ENCODE measurements at regions not wholly inside any gene's neighbourhood (a gene's known extent, or its start where the extent isn't known, plus 50 kb on each side); places are given as distances from the start of the nearest gene placed in this dataset.

DNA sequence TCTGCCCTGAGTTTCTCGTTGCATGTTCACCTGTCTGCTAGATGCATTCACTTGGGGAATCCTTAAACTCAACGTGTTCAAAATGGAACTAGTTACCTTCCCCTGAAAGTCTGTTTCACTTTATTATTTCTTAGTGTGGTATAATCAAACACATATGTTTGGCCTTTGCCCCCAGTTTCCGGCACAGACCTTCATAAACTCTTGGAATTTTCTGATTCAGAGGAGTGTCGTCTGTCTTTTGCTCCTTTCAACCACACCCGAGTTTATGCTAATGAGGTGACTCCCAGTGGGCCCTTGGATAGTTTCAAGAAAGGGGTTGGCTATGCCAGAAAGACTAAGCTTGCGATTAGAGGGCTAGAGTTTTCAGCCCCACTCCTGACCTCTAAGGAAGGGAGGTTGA is 198.9 kb downstream of the CDCA7 start:
- DNase-seq, result no peak
- no peaks in the 10 kb centered on the region for H3K36me3 Mint-ChIP-seq
- ATAC-seq, result no peak
- no peaks in the 10 kb centered on the region for H3K4me1 Mint-ChIP-seq
- ChIA-PET POLR2A (no interaction called here), CTCF (no interaction called here)
- intact Hi-C loops (cut with micrococcal nuclease), result no loop called here
- H3K4me3 ChIP-seq (ENCODE audit: low read length), result no peak overlapping the region
- H3K27ac Mint-ChIP-seq, result no peak overlapping the region
- H3K4me1 ChIP-seq (ENCODE audit: control insufficient read depth in 2 of 2, insufficient read depth in 2 of 2, low read length in 2 of 2), result no peaks in the 10 kb centered on the region
- H3K9me3 ChIP-seq (ENCODE audit: control insufficient read depth in 2 of 3, low read length in 3 of 3), result no peaks in the 10 kb centered on the region
- no peak overlapping the region for H3K4me3 Mint-ChIP-seq
- peaks cover 0 to 14% (median 2%) of the 10 kb centered on the region in 11 donors for H3K9me3 Mint-ChIP-seq
- no peaks in the 10 kb centered on the region for H3K27me3 ChIP-seq (ENCODE audit: control insufficient read depth in 2 of 2, insufficient read depth in 2 of 2, low read length in 2 of 2)
- peaks cover 25 to 52% (median 38%) of the 10 kb centered on the region in 5 donors for H3K27me3 Mint-ChIP-seq
- H3K27ac ChIP-seq (ENCODE audit: low read depth, low read length), result no peak overlapping the region
- H3K36me3 ChIP-seq (ENCODE audit: control insufficient read depth in 2 of 3, insufficient read depth in 3 of 3, low read length in 3 of 3), result no peaks in the 10 kb centered on the region

GRCh38 chr2:173555833-173556232 is 201.2 kb downstream of the CDCA7 start:
- Mint-ChIP-seq H3K4me1 (peaks cover 0 to 5% (median 0%) of the 10 kb centered on the region in 7 donors), H3K4me3 (no peak overlapping the region), H3K27me3 (peaks cover 30 to 47% (median 36%) of the 10 kb centered on the region in 5 donors), H3K27ac (no peak overlapping the region), H3K36me3 (peaks cover 0 to 2% (median 0%) of the 10 kb centered on the region in 5 donors), H3K9me3 (peaks cover 0 to 5% (median 2%) of the 10 kb centered on the region in 11 donors)
- Histone ChIP-seq H3K27ac (ENCODE audit: low read depth, low read length) (no peak overlapping the region), H3K36me3 (ENCODE audit: control insufficient read depth in 2 of 3, insufficient read depth in 3 of 3, low read length in 3 of 3) (no peaks in the 10 kb centered on the region), H3K4me3 (ENCODE audit: low read length) (no peak overlapping the region), H3K4me1 (ENCODE audit: control insufficient read depth in 2 of 2, insufficient read depth in 2 of 2, low read length in 2 of 2) (no peaks in the 10 kb centered on the region), H3K9me3 (ENCODE audit: control insufficient read depth in 2 of 3, low read length in 3 of 3) (no peaks in the 10 kb centered on the region), H3K27me3 (ENCODE audit: control insufficient read depth in 2 of 2, insufficient read depth in 2 of 2, low read length in 2 of 2) (no peaks in the 10 kb centered on the region)
- ChIA-PET POLR2A (no interaction called here), CTCF (no interaction called here)
- ATAC-seq (no peak), DNase-seq (no peak)
- intact Hi-C loops (cut with micrococcal nuclease), result no loop called here

DNA sequence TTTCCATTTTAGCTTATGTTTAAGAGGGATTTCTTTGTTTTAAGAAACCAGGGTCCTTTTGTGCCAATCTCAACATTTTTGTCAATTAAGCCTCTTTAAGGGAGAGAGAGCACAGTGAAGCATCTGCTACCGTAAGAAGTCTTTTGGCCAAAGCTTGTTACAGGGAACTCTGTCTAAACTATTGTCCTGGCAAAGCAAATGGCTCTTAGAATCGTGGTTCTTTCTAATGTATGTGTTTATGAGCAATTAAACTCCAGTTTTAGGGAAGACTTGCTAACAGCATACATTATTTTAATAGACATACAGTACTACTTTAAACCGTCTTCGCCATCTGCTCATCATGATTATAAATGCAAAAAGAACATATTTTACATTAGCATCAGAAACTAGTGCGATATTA is 202.1 kb downstream of the CDCA7 start:
- ATAC-seq (no peak), DNase-seq (no peak)
- Mint-ChIP-seq H3K4me1 (peaks cover 0 to 5% (median 0%) of the 10 kb centered on the region in 7 donors), H3K36me3 (peaks cover 0 to 6% (median 0%) of the 10 kb centered on the region in 5 donors), H3K4me3 (no peak overlapping the region), H3K27ac (no peak overlapping the region), H3K27me3 (peaks cover 26 to 51% (median 38%) of the 10 kb centered on the region in 5 donors), H3K9me3 (peaks cover 0 to 10% (median 5%) of the 10 kb centered on the region in 11 donors)
- POLR2A ChIA-PET, result no interaction called here
- H3K9me3 ChIP-seq (ENCODE audit: control insufficient read depth in 2 of 3, low read length in 3 of 3), result no peaks in the 10 kb centered on the region
- CTCF ChIA-PET, result no interaction called here
- no peaks in the 10 kb centered on the region for H3K4me1 ChIP-seq (ENCODE audit: control insufficient read depth in 2 of 2, insufficient read depth in 2 of 2, low read length in 2 of 2)
- no peaks in the 10 kb centered on the region for H3K27me3 ChIP-seq (ENCODE audit: control insufficient read depth in 2 of 2, insufficient read depth in 2 of 2, low read length in 2 of 2)
- no peak overlapping the region for H3K4me3 ChIP-seq (ENCODE audit: low read length)
- H3K27ac ChIP-seq (ENCODE audit: low read depth, low read length), result no peak overlapping the region
- H3K36me3 ChIP-seq (ENCODE audit: control insufficient read depth in 2 of 3, insufficient read depth in 3 of 3, low read length in 3 of 3), result no peaks in the 10 kb centered on the region
- intact Hi-C loops (cut with micrococcal nuclease), result no loop called here

DNA sequence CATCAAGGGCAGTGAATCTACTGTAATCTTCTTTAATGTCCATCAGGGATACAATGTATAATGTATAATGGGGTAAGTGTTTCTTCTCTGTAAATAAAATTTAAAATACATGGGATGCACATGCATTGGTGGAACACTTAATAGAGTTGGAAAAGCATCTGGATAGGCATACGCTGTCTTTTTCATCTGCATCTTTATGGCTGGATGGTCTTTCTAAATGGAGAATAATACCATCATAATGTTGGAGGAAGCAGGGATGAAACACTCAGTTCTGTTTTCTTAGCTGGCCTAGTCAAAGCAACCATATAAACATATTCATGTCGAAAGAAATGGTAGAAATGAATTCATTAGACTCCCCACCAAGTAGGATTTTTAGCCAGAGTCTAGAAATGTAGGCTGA is 202.8 kb downstream of the CDCA7 start:
- POLR2A ChIA-PET, result no interaction called here

DNA sequence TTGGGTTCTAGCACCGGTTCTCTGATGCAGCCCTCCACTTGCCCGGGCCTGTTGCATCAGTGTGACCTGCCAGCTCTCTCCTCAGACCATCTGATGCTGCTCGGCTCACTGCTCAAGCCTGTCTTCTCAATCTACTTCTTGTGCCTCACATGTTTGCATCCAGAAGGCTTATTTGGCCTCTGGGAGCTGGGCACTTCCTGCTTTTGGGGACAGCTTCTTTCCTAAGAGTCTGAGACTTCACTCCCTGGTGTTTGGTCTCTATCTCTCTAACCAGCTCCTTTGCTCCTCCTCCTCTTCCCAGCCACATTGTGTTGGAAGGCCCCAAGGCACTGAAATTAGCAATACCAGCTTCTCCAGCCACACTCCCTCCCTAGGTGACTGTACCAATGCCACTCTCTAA is 212.8 kb downstream of the CDCA7 start:
- Mint-ChIP-seq H3K4me3 (no peak overlapping the region), H3K27me3 (peaks cover 14 to 46% (median 26%) of the 10 kb centered on the region in 5 donors), H3K9me3 (peaks cover 0 to 9% (median 4%) of the 10 kb centered on the region in 11 donors), H3K27ac (no peak overlapping the region), H3K4me1 (peaks cover 0 to 5% (median 5%) of the 10 kb centered on the region in 7 donors), H3K36me3 (peaks cover 0 to 7% (median 0%) of the 10 kb centered on the region in 5 donors)
- ATAC-seq, result no peak
- Histone ChIP-seq H3K27me3 (ENCODE audit: control insufficient read depth in 2 of 2, insufficient read depth in 2 of 2, low read length in 2 of 2) (no peaks in the 10 kb centered on the region), H3K27ac (ENCODE audit: low read depth, low read length) (no peak overlapping the region), H3K36me3 (ENCODE audit: control insufficient read depth in 2 of 3, insufficient read depth in 3 of 3, low read length in 3 of 3) (no peaks in the 10 kb centered on the region), H3K4me3 (ENCODE audit: low read length) (no peak overlapping the region), H3K9me3 (ENCODE audit: control insufficient read depth in 2 of 3, low read length in 3 of 3) (no peaks in the 10 kb centered on the region), H3K4me1 (ENCODE audit: control insufficient read depth in 2 of 2, insufficient read depth in 2 of 2, low read length in 2 of 2) (no peaks in the 10 kb centered on the region)
- no peak for DNase-seq
- intact Hi-C loops (cut with micrococcal nuclease), result no loop called here
- POLR2A ChIA-PET, result no interaction called here
- CTCF ChIA-PET, result interaction anchor here (0.8 kb wide), 1 partner anchor 468 kb away, joined by 3 read pairs; no protein-coding TSS in a partner anchor

More for the DNA sequence above, 202.8 kb downstream of the CDCA7 start:
- CTCF ChIA-PET, result no interaction called here
- no peaks in the 10 kb centered on the region for H3K27me3 ChIP-seq (ENCODE audit: control insufficient read depth in 2 of 2, insufficient read depth in 2 of 2, low read length in 2 of 2)
- peaks cover 0 to 7% (median 0%) of the 10 kb centered on the region in 5 donors for H3K36me3 Mint-ChIP-seq
- no peak overlapping the region for H3K4me3 ChIP-seq (ENCODE audit: low read length)
- H3K27me3 Mint-ChIP-seq, result peaks cover 22 to 47% (median 37%) of the 10 kb centered on the region in 5 donors
- ATAC-seq, result no peak
- intact Hi-C loops (cut with micrococcal nuclease), result no loop called here
- H3K4me1 ChIP-seq (ENCODE audit: control insufficient read depth in 2 of 2, insufficient read depth in 2 of 2, low read length in 2 of 2), result no peaks in the 10 kb centered on the region
- no peak overlapping the region for H3K27ac Mint-ChIP-seq
- peaks cover 0 to 5% (median 0%) of the 10 kb centered on the region in 7 donors for H3K4me1 Mint-ChIP-seq
- H3K4me3 Mint-ChIP-seq, result no peak overlapping the region
- H3K36me3 ChIP-seq (ENCODE audit: control insufficient read depth in 2 of 3, insufficient read depth in 3 of 3, low read length in 3 of 3), result no peaks in the 10 kb centered on the region
- DNase-seq, result no peak
- H3K9me3 Mint-ChIP-seq, result peaks cover 0 to 12% (median 8%) of the 10 kb centered on the region in 11 donors
- no peaks in the 10 kb centered on the region for H3K9me3 ChIP-seq (ENCODE audit: control insufficient read depth in 2 of 3, low read length in 3 of 3)
- H3K27ac ChIP-seq (ENCODE audit: low read depth, low read length), result no peak overlapping the region

- Histone ChIP-seq H3K27ac (ENCODE audit: low read depth, low read length) (no peak overlapping the region), H3K9me3 (ENCODE audit: control insufficient read depth in 2 of 3, low read length in 3 of 3) (no peaks in the 10 kb centered on the region), H3K4me3 (ENCODE audit: low read length) (no peak overlapping the region), H3K36me3 (ENCODE audit: control insufficient read depth in 2 of 3, insufficient read depth in 3 of 3, low read length in 3 of 3) (no peaks in the 10 kb centered on the region), H3K4me1 (ENCODE audit: control insufficient read depth in 2 of 2, insufficient read depth in 2 of 2, low read length in 2 of 2) (no peaks in the 10 kb centered on the region), H3K27me3 (ENCODE audit: control insufficient read depth in 2 of 2, insufficient read depth in 2 of 2, low read length in 2 of 2) (no peaks in the 10 kb centered on the region)
- ATAC-seq, result no peak
- H3K27ac Mint-ChIP-seq, result no peak overlapping the region
- POLR2A ChIA-PET, result no interaction called here
- intact Hi-C loops (cut with micrococcal nuclease), result no loop called here
- H3K36me3 Mint-ChIP-seq, result peaks cover 0 to 1% (median 0%) of the 10 kb centered on the region in 5 donors
- peaks cover 0 to 6% (median 0%) of the 10 kb centered on the region in 11 donors for H3K9me3 Mint-ChIP-seq
- CTCF ChIA-PET, result no interaction called here
- H3K4me3 Mint-ChIP-seq, result no peak overlapping the region
- DNase-seq, result no peak
- peaks cover 14 to 41% (median 23%) of the 10 kb centered on the region in 5 donors for H3K27me3 Mint-ChIP-seq
- H3K4me1 Mint-ChIP-seq, result peaks cover 0 to 7% (median 5%) of the 10 kb centered on the region in 7 donors
These were observed 213.4 kb downstream of the CDCA7 start for GRCh38 chr2:173568054-173568453.

Measured in naive thymus-derived CD4-positive, alpha-beta T cell (primary cell).